NCI-H1092 treated with DMSO at 0.1 percent for 48 hours (cell line): ENCODE measurements at regions not wholly inside any gene's neighbourhood (a gene's known extent, or its start where the extent isn't known, plus 50 kb on each side); places are given as distances from the start of the nearest gene placed in this dataset.

Source experiments
- DNase-seq: peaks from one replicate; lab custom pipeline; 2025; lab: John Stamatoyannopoulos, UW

- no peak for DNase-seq
These were observed 334.2 kb downstream of the KLF12 start for GRCh38 chr13:73800011-73800410.

DNA sequence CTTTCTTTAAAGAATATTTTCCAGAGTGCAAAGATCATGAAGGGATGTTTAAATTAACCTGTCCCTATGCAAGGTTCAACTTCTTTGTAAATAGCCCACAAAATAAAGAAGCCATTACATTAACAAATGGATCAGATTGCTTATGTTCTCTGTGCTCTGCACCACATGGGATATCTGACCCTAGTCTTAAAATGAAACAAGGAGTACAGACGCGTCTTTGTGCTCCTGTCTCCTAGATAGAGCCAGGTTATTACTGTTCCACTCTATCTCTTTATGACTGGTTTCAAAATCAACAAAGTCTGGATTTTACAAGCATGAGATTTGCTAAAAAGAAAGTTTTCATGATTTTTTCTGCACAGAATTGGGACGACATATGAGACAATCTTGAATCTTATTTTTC lies 339.4 kb downstream of the KLF12 start:
- no peak for DNase-seq

GRCh38 chr13:73793361-73793760 lies 340.8 kb downstream of the KLF12 start:
- DNase-seq = no peak

DNA sequence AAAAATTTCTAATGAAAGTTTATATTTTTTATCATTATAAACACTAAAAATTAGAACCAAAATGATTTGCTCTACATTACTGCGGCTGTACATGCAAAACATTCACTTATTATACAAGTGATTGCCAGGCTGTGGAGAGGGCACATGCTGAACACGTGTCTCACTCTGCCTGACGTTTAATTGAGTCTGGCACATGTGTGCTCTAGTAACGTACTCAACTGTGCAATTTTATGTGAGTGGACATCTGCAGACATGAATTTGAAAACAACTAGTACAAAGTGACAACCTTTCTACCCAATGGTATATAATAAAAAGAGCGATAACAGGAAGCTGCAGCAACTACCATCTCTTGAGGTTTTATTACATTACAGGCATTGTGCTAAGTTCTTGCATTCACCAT lies 341.4 kb downstream of the KLF12 start:
- no peak for DNase-seq

DNA sequence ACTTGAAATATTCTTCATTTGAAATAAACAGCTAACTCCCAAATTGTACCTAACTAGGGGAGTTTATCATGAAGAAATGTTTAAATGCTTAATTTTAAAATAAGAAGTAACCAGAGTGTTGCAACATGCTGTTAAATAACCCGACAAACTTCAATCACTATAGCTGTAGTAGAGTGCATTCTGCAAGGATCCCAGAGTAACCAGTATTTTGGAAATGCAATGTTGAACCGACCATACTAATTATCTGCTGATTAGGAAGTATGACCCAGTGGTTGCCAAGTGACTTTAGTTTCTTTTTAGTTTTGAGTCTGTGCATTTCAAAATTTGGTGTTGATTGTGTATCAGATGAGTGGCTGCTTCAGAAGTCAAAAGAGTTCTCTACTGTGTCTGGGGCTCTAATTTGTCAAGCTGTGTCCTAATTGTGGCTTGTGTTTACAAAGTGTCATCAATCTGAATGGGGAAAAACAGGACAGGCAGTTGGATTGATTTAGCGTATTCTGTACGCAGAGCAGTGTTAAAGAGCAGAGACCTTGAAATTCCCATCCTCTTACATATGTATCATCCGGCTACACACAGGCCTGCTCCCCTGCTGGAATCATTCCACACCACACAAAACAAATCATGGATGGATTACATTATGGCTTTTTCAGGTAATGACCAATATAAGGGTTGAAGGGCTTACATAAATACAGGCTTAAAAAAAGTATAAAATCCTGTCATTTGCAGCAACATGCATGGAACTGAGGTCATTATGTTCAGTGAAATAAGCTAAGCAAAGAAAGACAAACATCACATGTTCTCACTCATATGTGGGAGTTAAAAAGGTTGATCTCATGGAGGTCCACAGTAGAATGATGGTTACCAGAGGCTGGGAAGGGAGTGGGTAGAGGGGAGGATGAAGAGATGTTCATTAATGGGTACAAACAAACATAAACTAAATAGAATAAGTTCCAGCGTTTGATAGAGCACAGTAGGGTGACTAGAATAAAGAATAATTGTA lies 351.5 kb downstream of the KLF12 start:
- DNase-seq = peak; percentile 16

DNA sequence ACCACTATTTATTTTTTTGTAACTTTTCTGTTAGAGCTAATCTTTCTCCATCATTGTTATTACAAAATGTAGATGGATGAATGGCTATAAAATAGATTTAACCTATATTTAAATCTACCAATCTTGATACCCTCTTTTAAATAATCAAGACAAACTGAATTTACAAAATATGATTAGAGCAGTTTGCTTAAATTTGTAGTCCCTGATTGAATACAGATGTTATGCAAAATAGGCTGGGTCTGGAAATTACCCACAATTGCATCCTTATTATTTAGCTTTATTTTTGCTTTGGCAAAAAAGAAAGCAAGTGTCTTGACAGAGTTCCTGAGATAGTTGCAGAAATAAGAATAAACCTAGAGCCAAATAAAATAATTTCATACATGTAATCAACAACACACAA lies 352.8 kb downstream of the KLF12 start:
- no peak for DNase-seq

DNA sequence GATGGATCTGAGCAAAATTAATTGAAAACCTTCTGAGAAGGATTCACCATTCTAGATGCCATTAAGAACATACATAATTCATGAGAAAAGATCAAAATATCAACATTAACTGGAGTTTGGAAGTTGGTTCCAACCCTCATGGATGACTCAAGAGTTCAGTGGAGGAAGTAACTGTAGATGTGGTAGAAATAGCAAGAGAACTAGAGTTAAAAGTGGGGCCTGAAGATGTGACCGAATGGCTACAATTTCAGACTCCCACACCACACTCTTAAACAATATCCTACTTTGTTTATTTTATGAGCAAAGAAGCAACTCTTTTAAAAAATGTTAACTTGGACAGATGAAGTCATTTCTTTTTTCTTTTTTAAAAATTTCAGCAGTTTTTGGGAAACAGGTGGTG lies 354.3 kb downstream of the KLF12 start:
- DNase-seq = no peak

- DNase-seq = no peak
These were observed 355.9 kb downstream of the KLF12 start for GRCh38 chr13:73778242-73778864.

- DNase-seq = no peak
These were observed 357.1 kb downstream of the KLF12 start for GRCh38 chr13:73777134-73777533.

- DNase-seq = no peak
These were observed 357.9 kb downstream of the KLF12 start for GRCh38 chr13:73776151-73776785.

- no peak for DNase-seq
These were observed 361.0 kb downstream of the KLF12 start for GRCh38 chr13:73773168-73773549.

DNA sequence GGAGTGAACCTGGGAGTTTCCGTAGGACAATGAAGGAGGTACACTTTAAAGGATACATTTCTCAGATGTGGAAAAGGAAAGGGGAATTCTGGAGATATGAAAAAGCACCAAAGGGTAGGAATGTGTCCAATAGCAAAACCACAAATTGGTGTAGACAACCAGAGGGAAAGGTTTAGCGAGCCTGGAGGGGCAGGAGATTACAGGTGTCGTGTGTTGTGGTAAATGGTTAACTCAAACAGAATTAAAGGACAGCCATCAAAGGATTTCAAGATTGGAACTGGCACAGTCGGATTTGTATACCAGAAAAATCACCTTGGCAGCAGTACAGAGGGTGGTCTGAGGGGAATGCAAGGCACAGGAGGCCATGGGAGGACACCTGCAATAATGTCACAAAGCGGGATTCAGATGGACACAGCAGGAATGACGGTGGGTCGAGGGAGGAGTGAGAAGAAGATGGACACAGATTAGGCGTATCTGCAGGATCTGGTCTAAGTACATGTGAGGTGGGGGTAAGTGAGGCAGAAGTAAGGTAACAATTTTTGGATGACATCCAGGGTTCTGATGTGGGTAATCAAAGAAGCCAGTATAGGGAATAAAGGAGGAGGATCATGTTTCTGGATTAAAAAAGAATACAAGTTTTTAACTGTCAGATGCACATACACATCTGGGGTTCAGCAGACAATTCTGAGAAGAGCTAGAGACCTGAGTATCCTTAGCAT lies 361.6 kb downstream of the KLF12 start:
- no peak for DNase-seq

DNA sequence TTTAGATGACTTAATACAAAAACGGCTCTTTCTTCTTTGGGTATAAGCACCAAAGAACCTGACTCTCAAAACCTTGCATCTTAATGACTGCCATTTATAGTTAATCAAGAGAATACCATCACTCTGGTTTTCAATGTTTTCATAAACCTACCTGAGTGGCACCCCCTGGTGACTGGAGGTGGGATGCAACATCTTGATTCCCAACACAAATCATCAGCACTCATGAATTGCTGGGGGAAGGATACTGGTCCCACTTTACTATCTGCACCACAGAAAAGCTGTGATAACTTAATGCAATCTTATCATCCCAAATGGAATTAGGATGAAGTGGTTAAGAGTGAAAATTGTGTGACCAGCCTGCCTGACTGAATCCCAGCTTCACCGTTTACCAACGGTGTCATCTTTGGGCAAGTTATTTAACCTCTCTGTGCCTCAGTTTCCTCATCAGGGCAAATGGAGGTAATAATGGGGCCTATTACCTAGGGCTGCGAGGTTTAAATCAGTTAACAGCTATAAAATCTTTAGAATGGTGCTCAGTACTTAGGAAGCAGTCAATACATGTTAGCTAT lies 366.4 kb downstream of the KLF12 start:
- DNase-seq = peak; percentile 63

GRCh38 chr13:73767191-73767741 lies 366.9 kb downstream of the KLF12 start:
- peak; percentile 70 for DNase-seq

DNA sequence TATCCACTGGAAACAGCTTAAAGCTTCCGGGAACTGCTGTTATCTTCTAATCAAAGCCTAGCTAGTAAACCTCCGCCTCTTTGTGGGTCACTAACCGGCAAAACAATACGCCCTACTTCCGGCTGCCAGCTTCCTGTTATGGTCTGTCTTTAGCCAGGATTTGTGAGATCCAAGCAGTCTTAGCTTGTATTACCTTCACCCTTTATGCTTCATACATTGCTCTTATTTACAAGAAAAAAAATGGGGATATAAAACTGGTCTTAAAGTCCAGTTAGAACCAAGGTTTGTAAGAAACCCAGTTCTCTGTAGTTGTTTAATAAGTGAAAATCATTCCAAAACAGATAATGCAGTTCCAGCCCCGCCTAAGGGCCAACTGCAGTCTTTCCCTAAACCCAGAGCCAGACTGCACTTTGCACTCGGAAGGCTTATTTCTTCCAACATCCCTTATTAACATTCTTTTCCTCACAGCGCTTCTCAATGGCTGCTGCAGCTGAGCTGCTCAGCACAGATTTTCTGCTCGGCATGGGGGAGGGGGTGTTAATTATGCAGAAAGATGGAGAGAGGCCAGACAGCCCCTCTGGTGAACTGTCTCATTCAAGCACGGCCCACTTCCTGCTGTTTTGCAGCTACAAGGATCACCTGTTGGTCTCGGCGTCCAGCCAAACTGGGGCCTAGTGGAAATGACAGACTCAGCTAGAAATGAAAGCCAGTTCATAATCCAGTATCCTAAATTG lies 368.4 kb downstream of the KLF12 start:
- DNase-seq = peak; percentile 99

DNA sequence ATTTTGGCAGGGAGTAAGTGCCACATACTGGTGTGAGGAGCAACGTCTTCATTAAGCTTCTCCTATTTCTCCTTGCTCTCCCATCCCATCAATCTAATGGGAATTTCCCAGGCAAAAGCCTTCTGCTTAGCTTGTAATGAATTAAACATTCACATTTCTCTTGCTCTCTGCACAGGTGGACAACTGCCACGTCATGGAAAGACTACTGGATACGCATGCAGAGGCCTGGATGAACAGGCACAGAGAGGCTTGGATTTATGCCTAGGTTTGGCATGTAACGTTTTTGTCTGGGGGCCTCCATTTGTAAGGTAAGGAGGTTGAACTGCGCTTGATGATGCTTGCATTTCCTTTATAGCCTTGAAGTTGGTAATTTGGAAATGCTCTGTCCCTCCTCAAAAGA lies 374.8 kb downstream of the KLF12 start:
- DNase-seq = no peak

GRCh38 chr13:73757481-73758233 lies 376.5 kb downstream of the KLF12 start:
- no peak for DNase-seq

- DNase-seq = peak; percentile 88
These were observed 379.4 kb downstream of the KLF12 start for GRCh38 chr13:73754727-73755292.

GRCh38 chr13:73754241-73754640 lies 380.0 kb downstream of the KLF12 start:
- no peak for DNase-seq

DNA sequence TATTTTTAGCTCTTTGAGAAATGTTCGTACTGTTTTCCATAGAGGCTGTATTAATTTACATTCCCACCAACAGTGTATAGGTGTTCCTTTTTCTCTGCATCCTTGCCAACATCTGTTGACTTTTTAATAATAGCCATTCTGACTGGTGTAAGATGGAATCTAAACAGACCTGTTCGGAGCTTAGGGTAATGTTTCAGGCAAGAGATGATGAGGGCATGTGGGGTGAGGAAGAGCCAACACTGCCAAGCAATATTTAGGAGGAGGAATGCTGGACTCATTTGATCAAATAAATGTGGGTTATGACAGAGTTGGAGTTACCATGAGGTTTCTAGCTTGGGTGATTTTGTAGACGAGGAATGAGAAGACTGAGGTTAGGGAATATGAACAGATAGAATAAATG lies 382.9 kb downstream of the KLF12 start:
- DNase-seq = no peak
